ENCODE measurements at regions not wholly inside any gene's neighbourhood (a gene's known extent, or its start where the extent isn't known, plus 50 kb on each side); places are given as distances from the start of the nearest gene placed in this dataset.

- no peak for TF ChIP-seq CTCF (IDR thresholded peaks at IDR 0.05; ENCODE audit: control insufficient read depth, insufficient read depth, low read depth, low read length, missing control alignments)
- no peak within 1 kb of the TSS for H3K4me3 ChIP-seq (ENCODE audit: control insufficient read depth, low read depth, low read length)
- no peak for DNase-seq (ENCODE audit: low read depth)
Observed at GRCh38 chr3:159069091-159069490, 267.2 kb downstream of the MFSD1 start, which contains the start of gene IQCJ. IQCJ (plus strand) TSS chr3:159069319.

GRCh38 chr3:159069866-159070425 lies 268.1 kb downstream of the MFSD1 start:
- no peak for TF ChIP-seq CTCF (IDR thresholded peaks at IDR 0.05; ENCODE audit: control insufficient read depth, insufficient read depth, low read depth, low read length, missing control alignments)
- no peak for DNase-seq (ENCODE audit: low read depth)
- no peak overlapping the region for H3K4me3 ChIP-seq (ENCODE audit: control insufficient read depth, low read depth, low read length)

- no peak for TF ChIP-seq CTCF (IDR thresholded peaks at IDR 0.05; ENCODE audit: control insufficient read depth, insufficient read depth, low read depth, low read length, missing control alignments)
- DNase-seq (ENCODE audit: low read depth): no peak
- no peak overlapping the region for H3K4me3 ChIP-seq (ENCODE audit: control insufficient read depth, low read depth, low read length)
Observed at GRCh38 chr3:159074756-159075701, 273.2 kb downstream of the MFSD1 start.

- TF ChIP-seq CTCF (IDR thresholded peaks at IDR 0.05; ENCODE audit: control insufficient read depth, insufficient read depth, low read depth, low read length, missing control alignments): no peak
- DNase-seq (ENCODE audit: low read depth): peak; percentile 75
- H3K4me3 ChIP-seq (ENCODE audit: control insufficient read depth, low read depth, low read length): no peak overlapping the region
Observed at GRCh38 chr3:159077860-159078259, 276.0 kb downstream of the MFSD1 start.

- no peak for DNase-seq (ENCODE audit: low read depth)
- TF ChIP-seq CTCF (IDR thresholded peaks at IDR 0.05; ENCODE audit: control insufficient read depth, insufficient read depth, low read depth, low read length, missing control alignments): no peak
- H3K4me3 ChIP-seq (ENCODE audit: control insufficient read depth, low read depth, low read length): no peak overlapping the region
Observed at GRCh38 chr3:159080256-159080655, 278.4 kb downstream of the MFSD1 start.

- no peak for DNase-seq (ENCODE audit: low read depth)
- no peak overlapping the region for H3K4me3 ChIP-seq (ENCODE audit: control insufficient read depth, low read depth, low read length)
- TF ChIP-seq CTCF (IDR thresholded peaks at IDR 0.05; ENCODE audit: control insufficient read depth, insufficient read depth, low read depth, low read length, missing control alignments): no peak
Observed at GRCh38 chr3:159080821-159081220, 279.0 kb downstream of the MFSD1 start.
